Endodermal cell (in vitro differentiated cells): ENCODE measurements at regions not wholly inside any gene's neighbourhood (a gene's known extent, or its start where the extent isn't known, plus 50 kb on each side); places are given as distances from the start of the nearest gene placed in this dataset.

Experiments used
- DNase-seq: peaks from one replicate; pipeline ENCODE4 v3.0.0-alpha.2; 2017
- H3K27ac ChIP-seq: 2 replicates; pipeline ENCODE4 v1.5.1; 2013; ENCODE audit warnings: mild to moderate bottlenecking, low read depth, low read length, moderate library complexity
- H3K27me3 ChIP-seq: 2 replicates; pipeline ENCODE4 v1.6.1; 2013; ENCODE audit warnings: mild to moderate bottlenecking, low read length, moderate library complexity; ENCODE audit not compliant: insufficient read depth, control insufficient read depth, poor library complexity, severe bottlenecking
- H3K36me3 ChIP-seq: 2 replicates; pipeline ENCODE4 v1.7.0; 2013; ENCODE audit warnings: mild to moderate bottlenecking, low read length, moderate library complexity; ENCODE audit not compliant: control insufficient read depth, insufficient read depth
- H3K4me1 ChIP-seq: one replicate; pipeline ENCODE4 v1.7.0; 2013; ENCODE audit warnings: low read length; ENCODE audit not compliant: control insufficient read depth, insufficient read depth
- H3K4me3 ChIP-seq: 2 replicates; pipeline ENCODE4 v1.5.1; 2013; ENCODE audit warnings: mild to moderate bottlenecking, low read length, moderate library complexity
- H3K9ac ChIP-seq: 2 replicates; pipeline ENCODE4 v1.6.1; 2013; ENCODE audit warnings: mild to moderate bottlenecking, low read length, moderate library complexity; ENCODE audit not compliant: poor library complexity, severe bottlenecking; ENCODE audit errors: extremely low read depth
- H3K9me3 ChIP-seq: 2 replicates; pipeline ENCODE4 v1.6.1; 2013; ENCODE audit warnings: mild to moderate bottlenecking, low read length, moderate library complexity; ENCODE audit not compliant: control insufficient read depth
- H3K27ac Mint-ChIP-seq: 2 replicates; pipeline ENCODE4 v1.8.0; 2020; ENCODE audit warnings: mixed read lengths
- H3K27me3 Mint-ChIP-seq: 2 replicates; pipeline ENCODE4 v1.8.0; 2021; ENCODE audit warnings: mild to moderate bottlenecking, mixed read lengths; ENCODE audit not compliant: insufficient read depth
- H3K36me3 Mint-ChIP-seq: 2 replicates; pipeline ENCODE4 v1.8.0; 2020; ENCODE audit warnings: low read depth, mixed read lengths
- H3K4me1 Mint-ChIP-seq: 2 replicates; pipeline ENCODE4 v1.8.0; 2020; ENCODE audit warnings: mixed read lengths
- H3K4me3 Mint-ChIP-seq: 2 replicates; pipeline ENCODE4 v1.8.0; 2020; ENCODE audit warnings: mild to moderate bottlenecking, moderate library complexity, mixed read lengths
- H3K9me3 Mint-ChIP-seq: 2 replicates; pipeline ENCODE4 v1.8.0; 2020; ENCODE audit warnings: mild to moderate bottlenecking, mixed read lengths
- WGBS, 2 experiments: methylation state at CpG; one replicate each; pipeline versions ENCODE4 v1.1.5 to v1.1.7; 2013; ENCODE audit warnings: missing lambda C conversion rate in 2 of 2, mixed read lengths in 1 of 2; ENCODE audit not compliant: insufficient coverage in 1 of 2, insufficient read length in 1 of 2; 5-methylcytosine and 5-hydroxymethylcytosine counted together
- TF ChIP-seq, protein P1 (sequence below): fragments of 200-600 bp; sonication (generic); conservative IDR thresholded peaks from 2 replicates; pipeline ENCODE4 v1.5.0; 2021; ENCODE audit warnings: antibody characterized with exemption, mild to moderate bottlenecking

DNA sequence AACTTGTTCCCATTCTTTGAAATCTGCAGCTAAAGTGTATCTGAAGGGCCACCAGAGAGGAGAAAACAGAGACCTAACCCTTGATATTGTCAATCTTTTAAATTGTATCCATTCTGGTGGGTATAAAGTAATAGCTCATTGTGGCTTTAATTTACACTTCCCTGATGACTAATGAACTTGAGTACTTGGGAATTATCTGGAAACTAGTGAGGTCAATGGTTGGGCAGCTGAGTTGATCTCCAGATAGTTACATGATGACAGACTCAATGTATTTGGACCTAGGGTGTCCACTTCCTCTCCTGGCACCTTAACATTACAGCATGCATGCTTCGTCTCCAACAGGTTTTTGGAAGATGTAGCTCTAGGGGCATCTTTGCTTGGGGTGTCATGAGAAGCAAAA lies 195.2 kb downstream of the PDCD6IP start:
- no peaks in the 10 kb centered on the region for H3K36me3 Mint-ChIP-seq
- Histone ChIP-seq H3K4me1 (no peaks in the 10 kb centered on the region), H3K27ac (no peak overlapping the region), H3K9ac (no peak overlapping the region), H3K4me3 (no peak overlapping the region), H3K27me3 (no peaks in the 10 kb centered on the region), H3K36me3 (no peaks in the 10 kb centered on the region), H3K9me3 (peaks cover 26% of the 10 kb centered on the region)
- WGBS, 2 experiments, result 85 to 100% methylated on average over 1 of the region's 1 CpG
- TF ChIP-seq, protein P1, sequence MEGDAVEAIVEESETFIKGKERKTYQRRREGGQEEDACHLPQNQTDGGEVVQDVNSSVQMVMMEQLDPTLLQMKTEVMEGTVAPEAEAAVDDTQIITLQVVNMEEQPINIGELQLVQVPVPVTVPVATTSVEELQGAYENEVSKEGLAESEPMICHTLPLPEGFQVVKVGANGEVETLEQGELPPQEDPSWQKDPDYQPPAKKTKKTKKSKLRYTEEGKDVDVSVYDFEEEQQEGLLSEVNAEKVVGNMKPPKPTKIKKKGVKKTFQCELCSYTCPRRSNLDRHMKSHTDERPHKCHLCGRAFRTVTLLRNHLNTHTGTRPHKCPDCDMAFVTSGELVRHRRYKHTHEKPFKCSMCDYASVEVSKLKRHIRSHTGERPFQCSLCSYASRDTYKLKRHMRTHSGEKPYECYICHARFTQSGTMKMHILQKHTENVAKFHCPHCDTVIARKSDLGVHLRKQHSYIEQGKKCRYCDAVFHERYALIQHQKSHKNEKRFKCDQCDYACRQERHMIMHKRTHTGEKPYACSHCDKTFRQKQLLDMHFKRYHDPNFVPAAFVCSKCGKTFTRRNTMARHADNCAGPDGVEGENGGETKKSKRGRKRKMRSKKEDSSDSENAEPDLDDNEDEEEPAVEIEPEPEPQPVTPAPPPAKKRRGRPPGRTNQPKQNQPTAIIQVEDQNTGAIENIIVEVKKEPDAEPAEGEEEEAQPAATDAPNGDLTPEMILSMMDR, result no peak
- peaks cover 15% of the 10 kb centered on the region for H3K27me3 Mint-ChIP-seq
- no peak overlapping the region for H3K4me3 Mint-ChIP-seq
- no peak for DNase-seq
- peaks cover 5% of the 10 kb centered on the region for H3K4me1 Mint-ChIP-seq
- no peak overlapping the region for H3K27ac Mint-ChIP-seq
- H3K9me3 Mint-ChIP-seq, result peaks cover 37% of the 10 kb centered on the region

DNA sequence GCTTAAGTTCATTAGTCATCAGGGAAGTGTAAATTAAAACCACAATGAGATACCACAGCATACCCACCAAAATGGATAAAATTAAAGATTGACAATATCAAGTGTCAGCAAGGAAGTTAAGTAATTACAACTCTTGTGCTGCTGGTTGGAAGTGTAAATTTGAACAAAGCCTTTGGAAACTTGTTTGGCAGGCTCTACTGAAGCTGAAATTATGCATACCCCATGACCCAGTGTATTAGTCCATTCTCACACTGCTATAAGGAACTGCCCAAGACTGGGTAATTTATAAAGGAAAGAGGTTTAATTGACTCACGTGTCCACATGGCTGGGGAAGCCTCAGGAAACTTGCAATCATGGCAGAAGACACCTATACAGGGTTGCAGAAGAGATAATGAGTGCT lies 196.1 kb downstream of the PDCD6IP start:
- DNase-seq, result no peak
- Histone ChIP-seq H3K4me1 (no peaks in the 10 kb centered on the region), H3K9me3 (peaks cover 26% of the 10 kb centered on the region), H3K4me3 (no peak overlapping the region), H3K27me3 (no peaks in the 10 kb centered on the region), H3K27ac (no peak overlapping the region), H3K9ac (no peak overlapping the region), H3K36me3 (no peaks in the 10 kb centered on the region)
- Mint-ChIP-seq H3K9me3 (peaks cover 36% of the 10 kb centered on the region), H3K4me1 (peaks cover 10% of the 10 kb centered on the region), H3K27me3 (peaks cover 10% of the 10 kb centered on the region), H3K4me3 (no peak overlapping the region), H3K36me3 (no peaks in the 10 kb centered on the region), H3K27ac (no peak overlapping the region)
- TF ChIP-seq, protein P1, result no peak
- 0% methylated on average over 1 of the region's 1 CpG for WGBS, 2 experiments

DNA sequence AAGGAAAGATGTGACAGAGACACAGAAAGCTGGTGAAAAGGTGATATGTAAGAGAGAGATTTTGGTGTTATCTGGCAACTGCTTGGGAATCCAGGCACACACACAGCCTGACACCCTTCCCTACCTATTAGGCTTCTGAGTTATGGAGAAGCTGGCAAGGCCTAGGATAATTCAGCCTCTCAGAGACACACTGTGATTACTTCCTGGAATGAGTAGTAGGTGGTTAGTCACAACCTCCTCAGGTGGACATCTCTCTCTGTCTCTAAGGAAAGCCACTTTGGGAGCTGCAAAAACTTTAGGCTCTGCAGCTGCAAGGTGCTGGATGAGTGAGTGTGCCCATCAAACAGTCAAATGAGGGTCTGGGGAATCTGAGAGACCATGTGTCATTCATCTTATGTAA lies 201.9 kb downstream of the PDCD6IP start:
- TF ChIP-seq, protein P1, result no peak

More for the DNA sequence above, 201.9 kb downstream of the PDCD6IP start:
- H3K36me3 Mint-ChIP-seq, result no peaks in the 10 kb centered on the region
- H3K27ac Mint-ChIP-seq, result peak overlapping the region; percentile 18
- H3K9ac ChIP-seq, result no peak overlapping the region
- peaks cover 19% of the 10 kb centered on the region for H3K27me3 Mint-ChIP-seq
- no peak for DNase-seq
- no peaks in the 10 kb centered on the region for H3K36me3 ChIP-seq
- no peak overlapping the region for H3K4me3 Mint-ChIP-seq
- H3K4me1 Mint-ChIP-seq, result peaks cover 33% of the 10 kb centered on the region
- peaks cover 17% of the 10 kb centered on the region for H3K27me3 ChIP-seq
- peaks cover 11% of the 10 kb centered on the region for H3K9me3 ChIP-seq
- H3K27ac ChIP-seq, result no peak overlapping the region
- peaks cover 7% of the 10 kb centered on the region for H3K4me1 ChIP-seq
- peaks cover 26% of the 10 kb centered on the region for H3K9me3 Mint-ChIP-seq
- no peak overlapping the region for H3K4me3 ChIP-seq
